Nephron (organoid): ENCODE measurements at regions not wholly inside any gene's neighbourhood (a gene's known extent, or its start where the extent isn't known, plus 50 kb on each side); places are given as distances from the start of the nearest gene placed in this dataset.
"Not testable (repeated sequence)": the region's sequence is repeated elsewhere in the genome, so short reads cannot be mapped to it uniquely, and the experiment has no call there.

Experiments used
- H3K27ac Mint-ChIP-seq, 3 experiments: 2 replicates each; pipeline ENCODE4 v1.8.0; 2020; ENCODE audit warnings: mixed read lengths in 3 of 3, mild to moderate bottlenecking in 2 of 3, moderate library complexity in 1 of 3
- H3K27me3 Mint-ChIP-seq: 2 replicates; pipeline ENCODE4 v1.8.0; 2021; ENCODE audit warnings: low read depth, mild to moderate bottlenecking, moderate library complexity, mixed read lengths
- H3K36me3 Mint-ChIP-seq: 2 replicates; pipeline ENCODE4 v1.8.0; 2020; ENCODE audit warnings: low read depth, mixed read lengths
- H3K4me1 Mint-ChIP-seq: 2 replicates; pipeline ENCODE4 v1.8.0; 2020; ENCODE audit warnings: mixed read lengths
- H3K4me3 Mint-ChIP-seq, 3 experiments: 2 replicates each; pipeline ENCODE4 v1.8.0; 2020; ENCODE audit warnings: mild to moderate bottlenecking in 3 of 3, mixed read lengths in 3 of 3, moderate library complexity in 2 of 3
- H3K9me3 Mint-ChIP-seq: 2 replicates; pipeline ENCODE4 v1.8.0; 2020; ENCODE audit warnings: mixed read lengths
- TF ChIP-seq, protein P1 (sequence below), 3 experiments: fragments of 200-600 bp; sonication (generic); IDR thresholded peaks; one replicate each; pipeline ENCODE4 v1.5.0; 2021; ENCODE audit warnings: antibody characterized with exemption in 3 of 3; ENCODE audit not compliant: unreplicated experiment in 3 of 3

GRCh38 chr2:53610260-53610659 is 157.3 kb upstream of the CHAC2 start:
- TF ChIP-seq, protein P1, sequence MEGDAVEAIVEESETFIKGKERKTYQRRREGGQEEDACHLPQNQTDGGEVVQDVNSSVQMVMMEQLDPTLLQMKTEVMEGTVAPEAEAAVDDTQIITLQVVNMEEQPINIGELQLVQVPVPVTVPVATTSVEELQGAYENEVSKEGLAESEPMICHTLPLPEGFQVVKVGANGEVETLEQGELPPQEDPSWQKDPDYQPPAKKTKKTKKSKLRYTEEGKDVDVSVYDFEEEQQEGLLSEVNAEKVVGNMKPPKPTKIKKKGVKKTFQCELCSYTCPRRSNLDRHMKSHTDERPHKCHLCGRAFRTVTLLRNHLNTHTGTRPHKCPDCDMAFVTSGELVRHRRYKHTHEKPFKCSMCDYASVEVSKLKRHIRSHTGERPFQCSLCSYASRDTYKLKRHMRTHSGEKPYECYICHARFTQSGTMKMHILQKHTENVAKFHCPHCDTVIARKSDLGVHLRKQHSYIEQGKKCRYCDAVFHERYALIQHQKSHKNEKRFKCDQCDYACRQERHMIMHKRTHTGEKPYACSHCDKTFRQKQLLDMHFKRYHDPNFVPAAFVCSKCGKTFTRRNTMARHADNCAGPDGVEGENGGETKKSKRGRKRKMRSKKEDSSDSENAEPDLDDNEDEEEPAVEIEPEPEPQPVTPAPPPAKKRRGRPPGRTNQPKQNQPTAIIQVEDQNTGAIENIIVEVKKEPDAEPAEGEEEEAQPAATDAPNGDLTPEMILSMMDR (IDR thresholded peaks at IDR 0.05; ENCODE audit: unreplicated experiment in 3 of 3): no peak
- no peak overlapping the region for H3K4me3 Mint-ChIP-seq
- H3K27me3 Mint-ChIP-seq: no peaks in the 10 kb centered on the region
- H3K27ac Mint-ChIP-seq: no peak overlapping the region
- peaks cover 13% of the 10 kb centered on the region for H3K4me1 Mint-ChIP-seq
- H3K9me3 Mint-ChIP-seq: no peaks in the 10 kb centered on the region
- H3K36me3 Mint-ChIP-seq: no peaks in the 10 kb centered on the region

DNA sequence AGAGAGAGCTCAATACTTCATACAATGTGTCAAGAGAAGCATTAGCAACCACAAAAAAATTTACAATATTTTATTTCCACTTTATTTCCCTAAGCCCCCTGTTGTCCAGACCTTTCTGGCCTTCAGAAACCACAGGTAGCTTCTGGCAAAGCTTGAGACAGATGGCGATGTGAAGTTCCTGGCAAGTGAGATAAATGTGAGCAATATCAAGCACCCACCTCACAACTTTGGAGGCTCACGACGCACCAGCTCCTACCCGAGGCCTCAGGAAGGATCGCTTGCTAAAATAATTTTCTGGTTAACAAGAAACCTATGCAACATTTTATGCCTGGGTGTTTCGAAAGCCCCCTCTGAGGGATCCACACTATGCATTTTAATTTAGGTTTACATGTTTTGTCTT is 158.1 kb upstream of the CHAC2 start:
- H3K4me3 Mint-ChIP-seq: no peak overlapping the region
- no peak overlapping the region for H3K27ac Mint-ChIP-seq
- peaks cover 13% of the 10 kb centered on the region for H3K4me1 Mint-ChIP-seq
- no peaks in the 10 kb centered on the region for H3K36me3 Mint-ChIP-seq
- TF ChIP-seq, protein P1 (IDR thresholded peaks at IDR 0.05; ENCODE audit: unreplicated experiment in 3 of 3): no peak
- no peaks in the 10 kb centered on the region for H3K27me3 Mint-ChIP-seq
- no peaks in the 10 kb centered on the region for H3K9me3 Mint-ChIP-seq

DNA sequence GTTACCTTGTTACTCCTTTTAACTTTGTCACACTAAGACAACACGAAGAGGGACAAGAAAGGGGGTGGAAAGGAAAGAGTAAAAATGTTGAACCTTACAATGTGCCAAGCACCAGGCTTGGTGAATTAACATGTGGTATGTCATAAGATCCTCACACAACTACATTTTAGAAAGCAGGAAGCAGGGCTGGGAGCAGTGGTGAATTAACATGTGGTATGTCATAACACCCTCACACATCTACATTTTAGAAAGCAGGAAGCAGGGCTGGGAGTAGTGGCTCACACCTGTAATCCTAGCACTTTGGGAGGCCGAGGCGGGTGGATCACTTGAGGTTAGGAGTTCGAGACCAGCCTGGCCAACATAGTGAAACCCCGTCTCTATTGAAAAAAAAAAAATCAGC is 159.3 kb upstream of the CHAC2 start:
- Mint-ChIP-seq H3K27ac (no peak overlapping the region), H3K27me3 (no peaks in the 10 kb centered on the region), H3K9me3 (no peaks in the 10 kb centered on the region), H3K4me1 (peaks cover 13% of the 10 kb centered on the region), H3K36me3 (no peaks in the 10 kb centered on the region), H3K4me3 (no peak overlapping the region)
- TF ChIP-seq, protein P1 (IDR thresholded peaks at IDR 0.05; ENCODE audit: unreplicated experiment in 3 of 3): no peak

DNA sequence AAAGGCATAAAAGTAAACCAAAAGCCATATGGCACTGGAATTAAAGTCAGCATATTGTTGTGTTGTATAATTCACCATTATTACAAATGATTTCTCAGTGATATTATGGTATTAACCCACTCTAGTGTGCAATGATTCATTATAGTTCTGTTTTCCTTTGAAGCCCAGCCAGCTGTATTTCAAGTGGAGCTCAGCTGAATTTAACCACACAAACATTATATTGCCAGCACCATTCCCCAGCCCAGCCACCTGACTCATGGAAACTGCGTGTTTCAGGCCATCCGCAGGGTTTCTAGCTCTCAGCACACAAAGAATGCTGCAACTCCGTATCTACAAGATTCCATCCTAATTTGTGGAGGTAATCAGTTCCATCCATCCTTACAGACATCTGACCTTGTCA is 166.8 kb upstream of the CHAC2 start:
- Mint-ChIP-seq H3K9me3 (no peaks in the 10 kb centered on the region), H3K36me3 (no peaks in the 10 kb centered on the region), H3K4me1 (peaks cover 5% of the 10 kb centered on the region), H3K27me3 (no peaks in the 10 kb centered on the region), H3K27ac (peak overlapping the region in 1 of 3 experiments; percentile 30), H3K4me3 (no peak overlapping the region)
- TF ChIP-seq, protein P1 (IDR thresholded peaks at IDR 0.05; ENCODE audit: unreplicated experiment in 3 of 3): no peak

GRCh38 chr2:53586733-53587612 is 180.6 kb upstream of the CHAC2 start:
- H3K9me3 Mint-ChIP-seq, H3K27me3 Mint-ChIP-seq, H3K36me3 Mint-ChIP-seq, H3K4me1 Mint-ChIP-seq: not testable (repeated sequence)
- peak overlapping the region; percentile 89 to 95 (median 95) for H3K27ac Mint-ChIP-seq
- H3K4me3 Mint-ChIP-seq: peak overlapping the region; percentile 80 to 89 (median 87)

GRCh38 chr2:53584986-53585385 is 182.6 kb upstream of the CHAC2 start:
- no peak overlapping the region for H3K4me3 Mint-ChIP-seq
- H3K36me3 Mint-ChIP-seq: no peaks in the 10 kb centered on the region
- no peak overlapping the region for H3K27ac Mint-ChIP-seq
- no peaks in the 10 kb centered on the region for H3K4me1 Mint-ChIP-seq
- TF ChIP-seq, protein P1 (IDR thresholded peaks at IDR 0.05; ENCODE audit: unreplicated experiment in 3 of 3): no peak
- H3K27me3 Mint-ChIP-seq: no peaks in the 10 kb centered on the region
- no peaks in the 10 kb centered on the region for H3K9me3 Mint-ChIP-seq
